HG02642 (cell line): ENCODE measurements at regions not wholly inside any gene's neighbourhood (a gene's known extent, or its start where the extent isn't known, plus 50 kb on each side); places are given as distances from the start of the nearest gene placed in this dataset.
A peak's percentile ranks its signal among the peaks of the same experiment; 100 is the strongest.

ENCODE experiments used
- ATAC-seq: cut with Tn5 transposase; IDR thresholded peaks from one replicate; pipeline ENCODE4 v1.9.1; 2021; ENCODE audit warnings: mild to moderate bottlenecking; ENCODE audit not compliant: unreplicated experiment, poor library complexity

DNA sequence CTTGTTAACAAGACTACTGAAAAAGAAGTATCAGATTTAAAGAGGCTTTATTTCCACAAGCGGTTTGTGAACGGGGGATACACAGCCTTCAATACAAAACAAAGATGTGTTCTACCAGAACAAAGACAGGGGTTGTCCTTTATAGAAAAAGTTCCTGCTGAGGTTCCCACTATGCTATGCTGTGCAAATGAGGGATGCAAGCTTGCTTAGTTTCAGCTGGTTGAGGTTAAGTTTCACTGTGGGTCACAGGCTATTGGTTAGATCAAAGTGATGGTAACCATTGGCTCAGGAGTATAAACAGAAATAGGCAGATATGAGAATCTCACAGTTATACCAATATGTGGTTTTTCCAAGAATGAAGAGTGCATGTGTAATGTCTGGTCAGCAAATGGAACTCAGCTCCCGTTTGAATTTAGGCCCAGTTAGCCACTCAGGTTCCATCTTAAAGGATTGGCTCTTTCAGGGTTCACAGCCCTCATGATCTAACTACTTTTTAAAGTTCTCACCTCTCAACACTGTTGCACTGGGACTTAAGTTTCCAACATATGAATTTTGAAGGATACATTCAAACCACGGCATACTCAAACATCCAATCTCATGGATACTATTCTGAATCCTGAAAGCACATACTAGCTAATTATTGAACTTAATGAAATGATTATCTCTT is 215.4 kb upstream of the DCN start:
- ATAC-seq, result no peak

DNA sequence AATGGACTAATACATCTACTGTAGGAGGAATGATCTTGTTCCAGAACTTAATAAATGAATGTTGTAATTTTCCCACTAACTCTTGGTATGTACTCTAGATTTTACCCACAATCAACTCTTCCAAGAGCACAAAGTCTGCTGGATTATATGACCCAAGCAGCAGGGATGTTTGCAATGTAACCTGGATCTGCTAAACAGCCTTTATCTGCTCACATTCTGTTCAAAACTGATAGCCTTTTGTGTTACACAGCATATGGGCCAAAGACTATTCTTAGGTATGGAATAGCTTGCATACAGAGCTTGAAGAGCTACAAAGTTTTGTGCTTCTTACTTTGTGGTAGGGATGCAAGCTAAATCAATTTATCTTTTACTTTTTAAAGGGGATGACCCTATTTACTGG is 213.7 kb upstream of the DCN start:
- ATAC-seq, result no peak

DNA sequence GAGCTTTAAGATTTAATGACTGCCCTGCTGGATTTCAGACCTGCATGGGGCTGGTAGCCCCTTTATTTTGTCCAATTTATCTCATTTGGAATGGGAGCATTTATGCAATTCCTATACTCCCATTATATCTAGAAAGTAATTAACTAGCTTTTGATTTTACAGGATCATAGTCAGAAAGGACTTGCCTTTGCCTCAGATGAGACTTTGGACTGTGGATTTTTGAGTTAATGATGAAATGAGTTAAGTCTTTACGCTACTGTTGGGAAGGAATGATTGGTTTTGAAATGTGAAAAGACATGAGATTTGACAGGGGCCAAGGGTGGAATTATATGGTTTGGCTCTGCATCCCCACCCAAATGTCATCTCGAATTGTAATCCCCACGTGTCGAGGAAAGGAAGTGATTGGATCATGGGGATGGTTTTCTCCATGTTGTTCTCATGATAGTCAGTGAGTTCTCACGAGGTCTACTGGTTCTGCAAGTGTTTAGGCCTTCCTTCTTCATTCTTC is 213.1 kb upstream of the DCN start:
- no peak for ATAC-seq

DNA sequence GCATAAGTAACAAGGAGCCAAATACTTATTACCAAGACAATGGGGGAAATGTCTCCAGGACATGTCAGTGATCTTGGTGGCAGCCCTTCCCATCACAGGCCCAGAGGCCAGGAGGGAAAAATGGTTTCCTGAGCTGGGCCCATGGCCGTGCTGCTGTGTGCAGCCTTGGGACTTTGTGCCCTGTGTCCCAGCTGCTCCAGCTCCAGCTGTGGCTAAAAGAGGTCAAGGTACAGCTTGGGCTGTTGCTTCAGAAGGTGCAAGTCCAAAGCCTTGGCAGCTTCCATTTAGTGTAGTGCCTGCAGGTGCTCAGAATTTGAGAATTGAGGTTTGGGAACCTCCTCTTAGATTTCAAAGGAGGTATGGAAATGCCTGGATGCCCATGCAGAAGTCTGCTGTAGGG is 212.3 kb upstream of the DCN start:
- no peak for ATAC-seq

DNA sequence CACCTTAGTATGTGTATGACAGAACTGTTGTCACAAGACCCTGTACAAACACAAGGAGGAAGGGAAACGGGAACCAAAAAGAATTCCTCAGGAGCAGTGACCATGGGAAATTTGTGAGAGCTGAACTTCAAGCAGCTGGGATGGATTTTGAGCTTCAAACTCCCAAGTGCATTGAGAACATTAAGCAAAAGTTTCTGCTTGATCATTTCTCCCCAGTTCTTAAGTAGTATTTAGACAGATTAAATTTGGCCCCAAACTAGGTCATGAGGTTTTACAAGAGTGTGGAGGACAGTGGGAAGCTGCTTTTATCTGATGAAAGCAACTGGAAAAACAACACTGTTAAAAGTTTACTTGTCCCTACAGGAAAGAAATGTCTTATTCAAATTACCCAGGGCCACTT is 206.0 kb upstream of the DCN start:
- ATAC-seq, result no peak

DNA sequence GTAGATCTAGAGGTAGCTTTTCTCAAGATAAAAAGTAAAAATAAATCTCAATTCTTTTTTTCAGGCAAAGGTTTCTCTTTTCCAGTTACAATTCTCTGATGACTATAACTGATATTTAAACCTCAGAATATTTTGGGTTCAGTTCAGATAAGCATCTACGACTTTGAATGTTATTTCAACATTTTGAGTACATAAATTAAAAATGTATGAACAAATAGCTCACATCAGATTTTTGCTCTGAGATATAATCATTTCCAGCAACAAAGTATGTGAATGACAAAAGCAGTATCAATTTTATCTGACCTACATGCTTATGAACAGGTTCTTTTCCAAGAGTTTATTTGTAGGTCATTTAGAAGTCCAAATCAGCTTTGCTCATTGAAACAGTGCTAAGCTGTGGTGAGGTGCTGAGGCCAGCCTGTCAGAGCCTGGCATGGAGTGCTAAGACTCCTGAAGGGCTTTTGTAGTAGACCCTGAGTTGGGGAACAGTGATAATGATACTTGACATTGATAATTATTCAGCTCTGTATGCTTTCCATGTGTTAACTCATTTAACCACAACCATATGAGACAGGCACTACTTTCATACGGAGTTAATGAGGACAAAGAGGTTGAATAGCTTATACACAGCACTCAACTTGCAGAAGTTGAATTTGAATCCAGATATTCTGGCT is 205.0 kb upstream of the DCN start:
- ATAC-seq, result no peak

DNA sequence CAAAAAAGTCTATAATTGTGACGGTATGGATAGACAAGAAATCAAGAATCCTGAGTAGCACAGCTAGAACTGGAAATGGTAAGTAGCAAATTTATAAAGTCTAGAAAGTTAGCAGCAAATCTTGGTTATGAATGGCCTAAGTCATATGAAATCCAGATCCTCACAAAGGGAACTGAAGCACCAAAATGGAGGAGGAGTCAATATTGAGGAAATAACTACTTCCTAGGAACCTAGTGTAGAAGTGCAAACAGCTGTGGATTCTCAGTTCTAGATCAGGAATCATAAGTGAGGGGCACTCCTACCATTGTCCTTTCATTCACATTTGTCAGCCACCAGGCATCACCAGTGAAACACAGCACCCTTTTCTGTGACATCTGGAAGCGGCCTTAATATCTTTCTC is 202.2 kb upstream of the DCN start:
- ATAC-seq, result no peak

DNA sequence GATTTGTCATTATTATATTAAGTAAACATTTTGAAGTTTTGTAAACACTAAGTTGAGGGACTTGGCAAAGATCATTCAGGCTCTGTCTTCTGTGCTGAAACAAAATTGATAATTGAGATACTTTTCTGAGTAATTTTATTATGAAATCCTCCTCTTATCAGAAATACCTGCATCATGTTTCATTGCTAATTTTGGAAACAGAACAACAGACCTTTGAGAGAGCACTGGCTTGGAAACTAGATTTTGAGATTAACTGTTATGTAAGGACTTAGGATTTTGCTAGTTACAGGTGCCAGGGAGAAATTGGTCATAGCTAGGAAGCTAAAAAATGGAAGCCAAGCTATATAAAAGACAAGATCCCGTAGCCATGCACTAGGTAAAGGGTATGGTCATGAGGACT is 201.7 kb upstream of the DCN start:
- ATAC-seq, result no peak

DNA sequence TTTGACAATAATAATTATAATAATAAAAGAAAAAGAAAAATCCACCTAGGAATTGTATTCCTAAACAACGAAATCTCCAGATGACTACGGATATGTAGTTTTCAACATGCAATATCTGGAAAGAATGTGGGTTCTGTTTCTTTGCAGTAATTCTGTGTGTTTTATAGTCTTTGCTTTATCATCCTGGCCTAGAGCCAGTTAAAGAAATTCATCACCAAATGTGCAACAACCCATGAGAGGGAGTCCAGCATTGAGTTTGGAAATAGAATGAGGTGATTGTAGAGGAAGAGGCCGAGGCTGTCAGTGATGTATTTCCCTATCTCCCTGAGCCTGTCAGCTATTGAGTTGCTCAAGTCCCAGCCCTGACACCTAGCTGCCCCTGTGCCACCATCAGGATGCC is 200.5 kb upstream of the DCN start:
- no peak for ATAC-seq

DNA sequence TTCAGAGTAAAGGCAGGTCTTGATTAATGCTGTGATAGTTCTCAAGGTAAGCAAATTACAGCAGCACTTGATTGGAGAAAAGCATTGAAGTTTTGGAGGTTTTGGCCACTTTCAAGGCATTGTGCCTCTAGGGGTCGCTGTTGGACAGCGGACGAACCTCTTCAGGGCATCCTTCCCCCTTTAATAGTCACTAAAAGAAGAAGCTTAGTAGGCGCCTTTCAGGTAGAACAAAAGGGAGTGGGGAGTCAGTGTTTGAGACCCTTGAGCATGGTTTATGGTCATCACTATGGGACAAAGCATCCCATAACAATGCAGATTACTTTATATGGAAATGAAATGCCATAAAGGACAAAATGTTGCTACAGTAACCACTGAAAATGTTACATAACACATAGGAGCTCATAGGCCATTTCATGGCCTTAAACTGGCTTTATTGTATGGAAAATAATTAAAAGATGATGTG is 199.5 kb upstream of the DCN start:
- peak; percentile 86 for ATAC-seq

DNA sequence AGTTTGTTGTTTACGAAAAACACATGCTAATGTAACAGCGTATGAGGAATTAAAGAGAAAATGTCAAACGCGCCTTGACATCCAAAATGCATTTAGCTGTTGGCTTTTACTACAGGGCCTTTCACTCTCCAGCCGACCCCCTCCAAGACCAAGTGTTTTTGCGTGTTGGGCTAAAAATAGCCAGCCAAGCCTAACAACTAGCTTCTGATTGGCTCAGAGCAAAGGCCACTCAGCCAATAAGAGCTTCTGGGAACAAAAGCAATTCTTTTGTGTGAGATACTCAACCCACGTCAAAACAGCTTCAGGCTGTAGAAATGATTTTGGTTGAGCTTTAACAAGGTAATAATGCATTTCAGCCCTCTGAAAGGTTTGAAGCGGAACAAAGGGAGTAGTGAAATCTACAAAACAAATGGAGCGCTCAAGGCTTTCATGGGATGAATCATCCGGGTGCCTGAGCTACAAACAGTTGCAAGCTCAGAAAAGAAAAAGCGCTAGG is 198.7 kb upstream of the DCN start:
- ATAC-seq, result peak; percentile 81

DNA sequence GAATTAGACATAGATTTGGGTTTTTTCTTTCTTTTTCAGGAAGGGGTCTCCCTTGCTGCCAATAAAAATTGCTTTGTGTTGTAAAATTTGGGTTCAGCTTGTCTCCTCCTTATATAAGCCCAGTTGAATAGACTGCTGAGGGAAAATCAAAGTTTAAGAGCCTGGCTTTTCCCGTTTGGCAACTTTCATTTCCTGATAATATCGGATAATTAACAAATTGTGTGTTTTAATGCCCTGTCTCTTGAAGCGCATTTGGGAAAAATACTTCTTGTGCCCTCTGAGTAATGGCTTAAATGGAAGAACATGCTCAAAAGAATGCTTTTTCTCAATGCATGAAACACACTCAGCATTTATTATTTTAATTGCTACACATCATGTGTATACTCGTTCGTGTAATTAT is 198.0 kb upstream of the DCN start:
- ATAC-seq, result no peak

DNA sequence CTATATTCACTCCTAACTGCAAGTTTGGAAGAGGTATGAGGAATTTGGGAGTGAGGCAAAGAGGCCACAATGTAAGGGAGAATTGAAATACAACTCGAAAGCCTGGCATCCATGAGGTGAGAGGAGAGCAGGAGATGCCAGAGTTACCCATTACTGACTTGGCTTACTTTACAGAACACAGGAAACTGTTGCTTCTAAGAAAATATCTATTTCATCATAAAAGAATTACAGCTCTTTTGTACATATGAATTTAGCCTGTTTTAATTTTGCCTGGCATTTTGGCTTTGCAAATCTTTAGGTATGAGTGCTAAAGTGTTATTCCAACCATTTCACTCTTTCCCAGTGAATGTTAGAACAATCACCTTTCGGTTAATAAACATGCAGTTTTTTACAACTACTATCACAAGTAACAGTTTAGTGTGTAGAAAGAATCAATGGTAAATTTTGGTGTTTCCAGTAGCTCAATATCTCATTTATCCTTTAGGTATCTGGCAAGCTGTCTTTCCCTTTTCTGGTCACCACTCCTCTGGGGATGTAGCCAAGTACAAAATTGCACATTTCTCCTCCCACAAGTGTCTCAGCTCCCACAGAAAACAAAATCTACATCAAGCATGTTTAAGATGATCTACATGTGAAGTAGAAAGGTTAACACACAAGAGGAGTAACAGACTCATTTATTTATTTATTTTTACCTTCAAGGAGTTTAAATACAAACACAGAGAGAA is 196.6 kb upstream of the DCN start:
- ATAC-seq, result no peak

DNA sequence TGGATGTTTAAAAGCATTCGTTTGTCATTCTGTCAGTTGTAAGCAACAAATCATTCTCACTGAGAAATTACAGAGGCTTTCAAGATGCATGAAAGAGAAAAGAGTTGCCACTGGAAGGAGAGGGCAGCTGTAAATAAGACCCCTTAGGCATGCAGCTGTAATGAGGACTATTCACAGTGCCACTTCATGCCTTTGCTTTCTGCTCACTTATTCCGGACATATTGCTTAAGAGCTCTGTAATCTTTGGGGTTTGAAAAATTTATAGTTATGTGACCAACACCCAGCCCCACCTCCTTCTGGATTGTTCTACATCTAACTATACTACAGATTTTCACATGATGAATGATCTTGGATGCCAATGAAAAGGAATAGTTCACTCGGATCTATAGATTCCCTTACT is 194.8 kb upstream of the DCN start:
- ATAC-seq, result no peak

DNA sequence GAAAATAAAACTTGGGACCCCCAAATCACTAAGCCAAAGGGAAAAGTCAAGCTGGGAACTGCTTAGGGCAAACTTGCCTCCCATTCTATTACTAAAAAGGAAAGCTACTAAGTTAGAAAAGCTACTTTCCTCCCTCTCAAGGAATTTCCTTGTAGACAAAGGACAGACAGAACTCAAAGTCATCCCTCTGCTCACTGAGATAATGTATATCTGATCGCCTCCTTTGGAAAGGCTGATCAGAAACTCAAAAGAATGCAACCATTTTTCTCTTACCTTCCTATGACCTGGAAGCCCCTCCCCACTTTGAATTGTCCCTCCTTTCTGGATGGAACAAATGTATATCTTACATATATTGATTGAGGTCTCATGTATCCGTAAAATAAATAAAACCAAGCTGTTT is 190.5 kb upstream of the DCN start:
- ATAC-seq, result no peak

DNA sequence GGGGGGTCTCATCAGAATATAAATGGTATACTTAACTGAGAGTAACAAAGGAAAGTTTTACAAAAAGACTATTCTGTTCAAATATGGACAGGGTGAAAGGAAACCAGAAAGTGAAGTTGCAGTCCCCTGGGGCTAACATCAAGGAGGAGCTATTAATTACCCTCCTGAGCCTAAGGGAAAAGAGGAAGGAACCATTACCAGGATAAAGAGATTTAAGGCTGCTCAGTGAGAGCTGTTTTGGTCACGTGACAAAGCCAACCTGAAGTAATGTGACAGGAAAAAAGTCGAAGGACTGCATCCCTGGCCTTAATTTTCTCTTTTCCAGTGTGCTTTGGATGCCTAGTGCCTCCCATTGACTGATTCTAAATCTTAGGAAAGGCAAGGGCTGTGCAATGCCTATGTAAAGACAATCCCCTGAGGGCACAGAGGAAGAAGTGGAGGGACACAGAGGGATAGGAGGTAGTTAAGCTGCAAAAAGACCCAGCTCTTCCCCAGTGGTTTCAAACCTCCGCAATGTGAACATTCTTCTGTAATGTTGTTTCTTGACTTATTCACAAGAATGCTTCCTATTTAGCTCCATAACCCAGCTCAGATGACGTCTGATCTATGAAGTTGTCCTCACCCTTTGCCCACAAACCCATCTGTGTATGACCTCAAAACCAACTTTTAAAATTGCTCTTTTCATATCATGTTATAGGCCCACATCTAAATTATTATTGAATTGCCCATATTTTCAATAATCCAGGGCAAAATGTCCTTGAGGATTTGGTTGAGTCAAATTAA is 187.7 kb upstream of the DCN start:
- ATAC-seq, result no peak

DNA sequence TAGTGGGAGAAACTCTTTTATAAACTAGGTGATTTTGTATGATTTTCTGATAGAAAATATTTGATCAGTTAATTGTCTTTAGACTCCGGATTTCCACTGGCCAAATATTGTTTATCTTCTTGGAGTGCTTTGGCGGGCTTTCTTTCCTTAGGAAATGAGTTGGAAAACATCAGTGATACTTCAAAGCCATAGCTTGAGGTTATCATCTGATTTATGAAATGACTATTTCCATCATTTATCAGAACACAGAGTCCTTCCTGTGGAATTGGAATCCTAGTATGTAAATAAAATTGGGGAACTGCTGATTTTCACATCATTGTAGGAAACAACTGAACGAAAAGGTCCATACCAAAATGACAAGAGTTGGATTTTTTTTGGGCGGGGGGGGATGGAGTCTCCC is 186.0 kb upstream of the DCN start:
- no peak for ATAC-seq

DNA sequence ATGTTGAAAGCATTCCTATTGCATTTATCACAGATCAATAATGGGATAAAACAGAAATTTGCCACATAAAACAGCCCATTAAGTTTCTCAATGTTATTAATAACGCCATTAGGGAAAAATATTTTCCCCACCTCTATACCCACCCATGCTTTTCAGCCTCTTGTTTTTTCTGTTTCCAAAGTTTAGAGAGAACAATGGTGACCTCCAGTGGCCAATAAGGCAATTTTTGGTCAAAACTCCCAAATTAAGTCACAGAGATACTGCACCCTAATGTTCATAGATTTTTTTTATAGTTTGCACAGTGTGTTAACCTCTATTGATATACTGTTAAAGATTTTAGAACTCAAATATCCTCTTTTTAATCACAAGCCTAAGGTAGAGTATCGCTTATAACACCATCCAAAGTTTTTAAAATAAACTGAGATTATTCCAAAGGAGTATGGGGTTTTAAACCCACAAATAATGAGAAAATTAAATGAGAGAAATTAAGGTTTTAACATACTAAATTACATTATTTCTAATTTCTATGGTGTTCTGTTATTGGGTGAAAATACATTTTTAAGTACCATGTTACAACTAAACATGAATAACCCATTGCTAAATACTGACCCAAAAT is 184.7 kb upstream of the DCN start:
- no peak for ATAC-seq

DNA sequence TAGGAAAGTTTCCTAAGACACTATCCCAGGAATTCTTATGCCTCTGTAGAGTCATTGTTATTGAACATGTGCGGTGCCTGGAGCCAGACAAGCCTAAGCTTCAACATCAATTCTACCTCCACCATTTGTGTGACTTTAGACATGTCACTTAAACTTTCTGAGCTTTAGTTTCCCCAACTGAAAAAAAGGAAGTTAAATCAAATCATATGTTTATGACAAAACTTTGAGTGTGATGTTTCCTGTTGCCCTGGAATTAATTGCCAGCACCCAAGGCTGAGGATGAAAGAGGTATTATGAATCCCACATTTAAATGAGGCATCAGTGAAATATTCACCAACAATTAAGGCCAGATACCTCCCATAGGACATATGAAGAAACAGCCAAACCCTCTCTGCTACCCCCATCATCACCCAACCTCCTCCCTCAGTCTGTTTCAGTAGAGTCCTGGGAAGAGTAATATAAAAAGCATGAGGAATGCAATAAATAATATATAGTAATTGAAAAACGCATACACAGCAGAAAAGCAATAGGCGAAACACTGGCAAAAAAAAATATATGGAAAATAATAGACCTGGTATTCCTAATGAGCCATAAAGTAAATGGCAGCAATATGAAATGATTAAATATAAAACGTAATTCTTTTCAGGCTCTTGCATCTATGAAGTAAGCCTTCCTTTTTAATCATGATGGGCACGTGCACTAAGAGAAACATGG is 182.0 kb upstream of the DCN start:
- ATAC-seq, result no peak
